ENCODE measurements at regions not wholly inside any gene's neighbourhood (a gene's known extent, or its start where the extent isn't known, plus 50 kb on each side); places are given as distances from the start of the nearest gene placed in this dataset.

DNA sequence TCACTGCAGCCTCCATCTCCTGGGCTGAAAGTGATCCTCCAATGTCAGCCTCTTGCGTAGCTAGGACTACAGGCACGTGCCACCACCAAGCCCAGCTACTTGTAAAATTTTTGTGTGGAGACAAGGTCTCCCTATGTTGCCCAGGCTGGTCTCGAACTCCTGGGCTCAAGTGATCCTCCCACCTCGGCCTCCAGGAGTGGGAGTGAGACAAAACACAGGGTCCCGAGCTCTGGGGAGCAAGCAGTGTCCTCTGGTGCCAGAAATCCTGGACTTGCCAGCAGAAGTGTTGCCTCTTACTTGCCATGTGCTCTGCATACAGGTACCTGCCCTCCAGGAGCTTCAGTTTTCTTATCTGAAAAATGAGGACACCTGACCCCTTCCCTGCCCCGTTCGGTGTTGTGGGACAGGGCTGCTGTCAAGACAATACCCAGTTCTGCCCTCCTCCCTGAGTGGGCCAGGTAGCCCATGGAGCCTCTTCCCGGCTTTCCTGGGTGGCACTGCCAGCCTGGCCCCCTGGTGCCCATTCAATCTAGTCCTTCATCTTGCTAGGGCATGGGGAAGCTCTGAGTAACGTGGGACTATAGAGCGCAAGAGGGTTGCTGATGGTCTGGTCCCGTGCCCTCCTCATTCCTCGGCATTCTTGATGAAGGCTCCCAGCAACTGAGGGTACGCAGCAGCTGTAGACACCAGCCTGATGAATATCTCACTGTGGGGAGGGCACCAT is 164.6 kb downstream of the GOLGA6L4 start:
- Histone ChIP-seq H4K20me1 (ENCODE audit: insufficient read depth, low read length) (no peaks in the 10 kb centered on the region), H4K91ac (ENCODE audit: insufficient read depth, low read depth, low read length) (no peak overlapping the region), H2BK5ac (ENCODE audit: low read depth, low read length, poor library complexity, severe bottlenecking) (no peak overlapping the region), H3K56ac (ENCODE audit: extremely low read depth, insufficient read depth, low read length) (no peak overlapping the region), H2AK5ac (ENCODE audit: low read depth, low read length) (no peak overlapping the region), H3K4me1 (ENCODE audit: control insufficient read depth, insufficient read depth, low read length) (no peaks in the 10 kb centered on the region), H3K4ac (ENCODE audit: low read depth, low read length) (no peak overlapping the region), H3K14ac (replicated peaks; ENCODE audit: low read depth, low read length) (no peak overlapping the region), H4K5ac (ENCODE audit: low read depth, low read length) (no peak overlapping the region), H2BK15ac (ENCODE audit: low read depth, low read length) (no peak overlapping the region), H2BK120ac (ENCODE audit: low read depth, low read length) (no peak overlapping the region), H3K9me3 (ENCODE audit: control insufficient read depth, insufficient read depth, low read length) (no peaks in the 10 kb centered on the region), H3K27me3 (ENCODE audit: control insufficient read depth, insufficient read depth, low read length) (no peaks in the 10 kb centered on the region), H2AFZ (replicated peaks; ENCODE audit: low read length, poor library complexity) (no peak overlapping the region), H4K8ac (ENCODE audit: low read depth in 2 of 2, low read length in 2 of 2) (no peak overlapping the region), H2AK9ac (replicated peaks; ENCODE audit: low read depth, low read length, poor library complexity) (no peak overlapping the region), H2BK20ac (ENCODE audit: low read depth, low read length) (no peak overlapping the region), H3K23ac (ENCODE audit: low read depth, low read length) (no peak overlapping the region), H3K4me3 (ENCODE audit: insufficient read depth, low read depth, low read length) (no peak overlapping the region), H3K27ac (ENCODE audit: insufficient read depth, low read length) (no peak overlapping the region), H3K4me2 (ENCODE audit: low read depth, low read length) (no peak overlapping the region), H3K36me3 (ENCODE audit: control insufficient read depth, insufficient read depth, low read length) (no peaks in the 10 kb centered on the region), H3K9ac (ENCODE audit: low read depth, low read length) (no peak overlapping the region), H3K9me1 (ENCODE audit: insufficient read depth, low read length) (no peaks in the 10 kb centered on the region), H3K79me1 (ENCODE audit: low read depth in 1 of 2, low read length in 2 of 2) (no peaks in the 10 kb centered on the region), H3K18ac (ENCODE audit: low read depth, low read length) (no peak overlapping the region)
- DNase-seq (no peak), ATAC-seq (ENCODE audit: low read depth) (no peak)
- POLR2A ChIA-PET (ENCODE audit: unreplicated experiment) = no interaction called here
- intact Hi-C loops (cut with micrococcal nuclease) = no loop called here
- BruUV-seq (replicated peaks) = no TSS peak
- TF ChIP-seq RAD21 (IDR thresholded peaks at IDR 0.05; ENCODE audit: low read length) (no peak), CEBPB (IDR thresholded peaks at IDR 0.05; ENCODE audit: low read depth, low read length) (no peak), MAFK (IDR thresholded peaks at IDR 0.05; ENCODE audit: low read depth, low read length) (no peak), MXI1 (IDR thresholded peaks at IDR 0.05; ENCODE audit: borderline replicate concordance, low read depth, low read length) (no peak), POLR2A (IDR thresholded peaks at IDR 0.05; ENCODE audit: low read depth, low read length) (no peak), BHLHE40 (IDR thresholded peaks at IDR 0.05; ENCODE audit: low read depth, low read length) (no peak), CHD1 (IDR thresholded peaks at IDR 0.05; ENCODE audit: low read depth, low read length) (no peak), RCOR1 (IDR thresholded peaks at IDR 0.05; ENCODE audit: insufficient replicate concordance, low read length) (no peak), MAZ (IDR thresholded peaks at IDR 0.05; ENCODE audit: borderline replicate concordance, low read depth, low read length) (no peak), FOS (IDR thresholded peaks at IDR 0.05; ENCODE audit: low read depth, low read length) (no peak), USF2 (IDR thresholded peaks at IDR 0.05; ENCODE audit: low read depth, low read length) (no peak), RFX5 (IDR thresholded peaks at IDR 0.05; ENCODE audit: low read depth, low read length) (no peak)
- TF ChIP-seq, protein P1, sequence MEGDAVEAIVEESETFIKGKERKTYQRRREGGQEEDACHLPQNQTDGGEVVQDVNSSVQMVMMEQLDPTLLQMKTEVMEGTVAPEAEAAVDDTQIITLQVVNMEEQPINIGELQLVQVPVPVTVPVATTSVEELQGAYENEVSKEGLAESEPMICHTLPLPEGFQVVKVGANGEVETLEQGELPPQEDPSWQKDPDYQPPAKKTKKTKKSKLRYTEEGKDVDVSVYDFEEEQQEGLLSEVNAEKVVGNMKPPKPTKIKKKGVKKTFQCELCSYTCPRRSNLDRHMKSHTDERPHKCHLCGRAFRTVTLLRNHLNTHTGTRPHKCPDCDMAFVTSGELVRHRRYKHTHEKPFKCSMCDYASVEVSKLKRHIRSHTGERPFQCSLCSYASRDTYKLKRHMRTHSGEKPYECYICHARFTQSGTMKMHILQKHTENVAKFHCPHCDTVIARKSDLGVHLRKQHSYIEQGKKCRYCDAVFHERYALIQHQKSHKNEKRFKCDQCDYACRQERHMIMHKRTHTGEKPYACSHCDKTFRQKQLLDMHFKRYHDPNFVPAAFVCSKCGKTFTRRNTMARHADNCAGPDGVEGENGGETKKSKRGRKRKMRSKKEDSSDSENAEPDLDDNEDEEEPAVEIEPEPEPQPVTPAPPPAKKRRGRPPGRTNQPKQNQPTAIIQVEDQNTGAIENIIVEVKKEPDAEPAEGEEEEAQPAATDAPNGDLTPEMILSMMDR (conservative IDR thresholded peaks at IDR 0.05; ENCODE audit: low read depth, low read length) = no peak
- in situ Hi-C loops (cut with MboI; ENCODE audit: low sequenced_read_pairs) = no loop called here
- dilution Hi-C loops (cut with HindIII; ENCODE audit: low sequenced_read_pairs, unreplicated experiment) = no loop called here
- CTCF ChIA-PET = no interaction called here
- WGBS, 2 experiments (ENCODE audit: extremely low coverage in 2 of 2, insufficient read length in 1 of 2) = 83% methylated on average over 5 of the region's 13 CpGs; no CpG with 5 or more reads in 1 of the 2 experiments

Data from IMR-90 (cell line).